B cell (primary cell): ENCODE measurements at regions not wholly inside any gene's neighbourhood (a gene's known extent, or its start where the extent isn't known, plus 50 kb on each side); places are given as distances from the start of the nearest gene placed in this dataset.

Experiments used
- ATAC-seq: fragments of 200-7000 bp; cut with Tn5 transposase; one replicate; pipeline ENCODE4 v1.10.0; 2021; ENCODE audit warnings: low read depth, mild to moderate bottlenecking, moderate number of reproducible peaks, moderate library complexity
- CTCF ChIA-PET: fragments of 350-600 bp; sonication (Branson Sonifier 250); formaldehyde crosslinking; loops from one replicate; lab custom pipeline; 2021; ENCODE audit warnings: antibody characterized with exemption, inconsistent platforms; lab: Charles Lee
- POLR2A ChIA-PET: fragments of 350-600 bp; sonication (Branson Sonifier 250); formaldehyde crosslinking; loops from one replicate; lab custom pipeline; 2021; ENCODE audit warnings: antibody characterized with exemption; lab: Charles Lee
- DNase-seq: peaks from one replicate; pipeline ENCODE4 v3.0.0; 2013
- H2AFZ ChIP-seq: 2 replicates; pipeline ENCODE4 v1.6.1; 2012; ENCODE audit warnings: mild to moderate bottlenecking, low read depth, low read length; ENCODE audit not compliant: insufficient read depth, poor library complexity, severe bottlenecking
- H3K27ac ChIP-seq, 2 donors: 1 replicate in 1 of 2; 2 replicates in 1 of 2; pipeline ENCODE4 v1.5.1; 2012 to 2013; ENCODE audit warnings: low read length in 2 of 2, mild to moderate bottlenecking in 2 of 2, moderate library complexity in 1 of 2
- H3K27me3 ChIP-seq, 4 experiments: fragments of 200-600 bp in 1 of 4; sonication (generic) in 1 of 4; replicated peaks in 1 of 4; 1 replicate in 2 of 4; 2 replicates in 2 of 4; pipeline versions ENCODE4 v1.6.1 to v1.7.0; 2013 to 2016; ENCODE audit warnings: low read length in 3 of 4, mild to moderate bottlenecking in 2 of 4, mixed read lengths in 1 of 4, moderate library complexity in 1 of 4; ENCODE audit not compliant: insufficient read depth in 4 of 4, control insufficient read depth in 3 of 4; ENCODE audit errors: control extremely low read depth in 1 of 4
- H3K36me3 ChIP-seq, 2 experiments: replicated peaks in 1 of 2; 1 replicate in 1 of 2; 2 replicates in 1 of 2; pipeline versions ENCODE4 v1.6.1 to v1.7.1; 2013; ENCODE audit warnings: low read length in 1 of 2; ENCODE audit not compliant: insufficient read depth in 2 of 2, control insufficient read depth in 1 of 2; ENCODE audit errors: control extremely low read depth in 1 of 2, extremely low read depth in 1 of 2
- H3K4me1 ChIP-seq, 2 donors: fragments of 200-600 bp in 1 of 2; sonication (generic) in 1 of 2; 1 replicate in 1 of 2; 2 replicates in 1 of 2; pipeline versions ENCODE4 v1.5.1 to v1.6.1; 2013 to 2017; ENCODE audit warnings: low read length in 2 of 2; ENCODE audit not compliant: control insufficient read depth in 2 of 2, insufficient read depth in 2 of 2
- H3K4me2 ChIP-seq: replicated peaks from 2 replicates; pipeline ENCODE3; 2012; ENCODE audit warnings: mild to moderate bottlenecking, low read depth, low read length; ENCODE audit not compliant: poor library complexity, severe bottlenecking
- H3K4me3 ChIP-seq, 5 experiments: fragments of 200-600 bp in 1 of 5; sonication (generic) in 1 of 5; 1 replicate in 3 of 5; 2 replicates in 2 of 5; pipeline versions ENCODE4 v1.5.1 to v1.7.0; 2011 to 2016; ENCODE audit warnings: low read length in 4 of 5, mild to moderate bottlenecking in 4 of 5, low read depth in 2 of 5, control low read depth in 1 of 5, moderate library complexity in 1 of 5; ENCODE audit not compliant: insufficient read depth in 1 of 5; ENCODE audit errors: control extremely low read depth in 1 of 5, extremely low read depth in 1 of 5
- H3K79me2 ChIP-seq: fragments of 200-600 bp; sonication (generic); one replicate; pipeline ENCODE4 v1.6.0; 2016; ENCODE audit warnings: low read length; ENCODE audit not compliant: control insufficient read depth, insufficient read depth
- H3K9ac ChIP-seq: fragments of 200-600 bp; sonication (generic); 2 replicates; pipeline ENCODE4 v1.6.1; 2017; ENCODE audit warnings: mild to moderate bottlenecking, low read length, moderate library complexity
- H3K9me3 ChIP-seq, 3 donors: one replicate each; pipeline versions ENCODE4 v1.6.1 to v1.7.1; 2013; ENCODE audit warnings: low read length in 2 of 3; ENCODE audit not compliant: control insufficient read depth in 2 of 3, insufficient read depth in 1 of 3; ENCODE audit errors: control extremely low read depth in 1 of 3
- H4K20me1 ChIP-seq: 2 replicates; pipeline ENCODE4 v1.6.0; 2012; ENCODE audit warnings: mild to moderate bottlenecking, low read length; ENCODE audit not compliant: insufficient read depth, control insufficient read depth, poor library complexity, severe bottlenecking
- H3K27ac Mint-ChIP-seq: one replicate; pipeline ENCODE4 v1.8.0; 2021; ENCODE audit warnings: mixed read lengths
- H3K27me3 Mint-ChIP-seq: one replicate; pipeline ENCODE4 v1.8.0; 2021; ENCODE audit warnings: mixed read lengths
- H3K4me1 Mint-ChIP-seq: one replicate; pipeline ENCODE4 v1.8.0; 2021; ENCODE audit warnings: mixed read lengths
- H3K4me3 Mint-ChIP-seq: one replicate; pipeline ENCODE4 v1.8.0; 2021; ENCODE audit warnings: mixed read lengths
- H3K9me3 Mint-ChIP-seq: one replicate; pipeline ENCODE4 v1.8.0; 2022; ENCODE audit warnings: mixed read lengths; ENCODE audit not compliant: insufficient read depth
- EZH2 ChIP-seq: IDR thresholded peaks from 2 replicates; pipeline ENCODE4 v1.6.1; 2012; ENCODE audit warnings: borderline replicate concordance, low read depth, mild to moderate bottlenecking, moderate library complexity, low read length; ENCODE audit not compliant: insufficient read depth, poor library complexity, severe bottlenecking
- WGBS: methylation state at CpG from one replicate; pipeline ENCODE4 v1.1.5; 2013; ENCODE audit warnings: missing lambda C conversion rate; ENCODE audit not compliant: insufficient coverage; 5-methylcytosine and 5-hydroxymethylcytosine counted together
- intact Hi-C: fragments of 100-400 bp; cut with micrococcal nuclease; formaldehyde crosslinking; loops from one replicate; pipeline ENCODE4 v1.10.0; 2022
- TF ChIP-seq, protein P1 (sequence below): fragments of 200-600 bp; IDR thresholded peaks from one replicate; pipeline ENCODE4 v1.8.0; 2022; ENCODE audit warnings: antibody characterized with exemption, mild to moderate bottlenecking

DNA sequence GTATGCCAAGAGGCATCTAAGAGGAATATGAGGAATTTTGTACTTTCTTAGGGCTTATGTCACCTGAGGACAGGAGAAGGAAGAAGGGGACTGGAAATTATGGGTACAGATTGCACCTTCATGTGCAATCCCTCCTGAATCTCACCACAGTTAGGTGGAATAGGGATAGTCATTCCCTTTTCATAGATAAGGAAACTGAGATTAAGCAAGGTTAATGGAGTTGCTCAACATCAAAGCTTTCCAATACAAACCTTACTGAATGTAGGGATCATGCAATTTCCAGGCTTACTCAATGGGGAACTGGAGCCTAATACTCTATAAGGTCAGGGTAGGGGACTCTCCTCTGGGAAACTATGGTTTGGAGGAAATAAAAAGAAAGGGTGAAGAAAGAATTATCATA is 133.0 kb downstream of the C11orf87 start:
- Histone ChIP-seq H3K9me3 (peaks cover 0 to 2% (median 0%) of the 10 kb centered on the region in 3 donors), H3K4me3 (no peak overlapping the region), H3K4me2 (no peak overlapping the region), H3K79me2 (no peaks in the 10 kb centered on the region), H3K27ac (no peak overlapping the region), H3K36me3 (no peaks in the 10 kb centered on the region), H4K20me1 (no peaks in the 10 kb centered on the region), H3K4me1 (no peaks in the 10 kb centered on the region), H2AFZ (no peak overlapping the region), H3K27me3 (no peaks in the 10 kb centered on the region), H3K9ac (no peak overlapping the region)
- ChIA-PET POLR2A (no interaction called here), CTCF (no interaction called here)
- H3K27ac Mint-ChIP-seq: no peak overlapping the region
- intact Hi-C loops: no loop called here
- H3K27me3 Mint-ChIP-seq: no peaks in the 10 kb centered on the region
- ATAC-seq (no peak), DNase-seq (no peak)
- no peaks in the 10 kb centered on the region for H3K4me1 Mint-ChIP-seq
- no peak for TF ChIP-seq EZH2
- TF ChIP-seq, protein P1, sequence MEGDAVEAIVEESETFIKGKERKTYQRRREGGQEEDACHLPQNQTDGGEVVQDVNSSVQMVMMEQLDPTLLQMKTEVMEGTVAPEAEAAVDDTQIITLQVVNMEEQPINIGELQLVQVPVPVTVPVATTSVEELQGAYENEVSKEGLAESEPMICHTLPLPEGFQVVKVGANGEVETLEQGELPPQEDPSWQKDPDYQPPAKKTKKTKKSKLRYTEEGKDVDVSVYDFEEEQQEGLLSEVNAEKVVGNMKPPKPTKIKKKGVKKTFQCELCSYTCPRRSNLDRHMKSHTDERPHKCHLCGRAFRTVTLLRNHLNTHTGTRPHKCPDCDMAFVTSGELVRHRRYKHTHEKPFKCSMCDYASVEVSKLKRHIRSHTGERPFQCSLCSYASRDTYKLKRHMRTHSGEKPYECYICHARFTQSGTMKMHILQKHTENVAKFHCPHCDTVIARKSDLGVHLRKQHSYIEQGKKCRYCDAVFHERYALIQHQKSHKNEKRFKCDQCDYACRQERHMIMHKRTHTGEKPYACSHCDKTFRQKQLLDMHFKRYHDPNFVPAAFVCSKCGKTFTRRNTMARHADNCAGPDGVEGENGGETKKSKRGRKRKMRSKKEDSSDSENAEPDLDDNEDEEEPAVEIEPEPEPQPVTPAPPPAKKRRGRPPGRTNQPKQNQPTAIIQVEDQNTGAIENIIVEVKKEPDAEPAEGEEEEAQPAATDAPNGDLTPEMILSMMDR: no peak
- H3K9me3 Mint-ChIP-seq: peaks cover 7% of the 10 kb centered on the region
- no peak overlapping the region for H3K4me3 Mint-ChIP-seq

DNA sequence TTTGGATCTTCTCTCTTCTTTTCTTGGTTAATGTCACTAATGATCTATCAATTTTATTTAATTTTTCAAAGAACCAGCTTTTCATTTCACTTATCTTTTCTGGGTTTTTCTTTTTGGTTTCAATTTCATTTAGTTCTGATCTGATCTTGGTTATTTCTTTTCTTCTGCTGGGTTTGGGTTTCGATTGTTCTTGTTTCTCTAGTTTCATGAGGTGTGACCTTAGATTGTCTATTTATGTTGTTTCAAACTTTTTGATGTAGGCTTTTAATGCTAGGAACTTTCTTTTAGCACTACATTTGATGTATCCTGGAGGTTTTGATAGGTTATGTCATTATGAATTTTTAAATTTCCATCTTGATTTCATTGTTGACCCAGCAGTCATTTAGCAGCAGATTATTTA is 142.3 kb downstream of the C11orf87 start:
- no peak overlapping the region for H3K4me2 ChIP-seq
- Mint-ChIP-seq H3K27me3 (no peaks in the 10 kb centered on the region), H3K4me3 (no peak overlapping the region), H3K9me3 (peaks cover 5% of the 10 kb centered on the region), H3K4me1 (no peaks in the 10 kb centered on the region), H3K27ac (no peak overlapping the region)
- ChIA-PET POLR2A (no interaction called here), CTCF (no interaction called here)
- H3K4me3 ChIP-seq: no peak overlapping the region
- H3K79me2 ChIP-seq: no peaks in the 10 kb centered on the region
- intact Hi-C loops: no loop called here
- H3K4me1 ChIP-seq: no peaks in the 10 kb centered on the region
- H3K27me3 ChIP-seq: no peaks in the 10 kb centered on the region
- H2AFZ ChIP-seq: no peak overlapping the region
- DNase-seq (no peak), ATAC-seq (no peak)
- no peaks in the 10 kb centered on the region for H3K36me3 ChIP-seq
- peaks cover 0 to 14% (median 0%) of the 10 kb centered on the region in 3 donors for H3K9me3 ChIP-seq
- no peak overlapping the region for H3K9ac ChIP-seq
- TF ChIP-seq EZH2: no peak
- TF ChIP-seq, protein P1: no peak
- WGBS: no CpG with 5 or more reads among the region's 1 CpG
- no peaks in the 10 kb centered on the region for H4K20me1 ChIP-seq
- no peak overlapping the region for H3K27ac ChIP-seq
